ENCODE measurements at regions not wholly inside any gene's neighbourhood (a gene's known extent, or its start where the extent isn't known, plus 50 kb on each side); places are given as distances from the start of the nearest gene placed in this dataset.

GRCh38 chr9:16076511-16076910, 523.7 kb downstream of the CCDC171 start:
- TF ChIP-seq CTCF (IDR thresholded peaks at IDR 0.05) (no peak), POLR2A (IDR thresholded peaks at IDR 0.05) (no peak)

Measured in esophagus squamous epithelium (tissue), 4 donors.